ENCODE measurements at regions not wholly inside any gene's neighbourhood (a gene's known extent, or its start where the extent isn't known, plus 50 kb on each side); places are given as distances from the start of the nearest gene placed in this dataset.

DNA sequence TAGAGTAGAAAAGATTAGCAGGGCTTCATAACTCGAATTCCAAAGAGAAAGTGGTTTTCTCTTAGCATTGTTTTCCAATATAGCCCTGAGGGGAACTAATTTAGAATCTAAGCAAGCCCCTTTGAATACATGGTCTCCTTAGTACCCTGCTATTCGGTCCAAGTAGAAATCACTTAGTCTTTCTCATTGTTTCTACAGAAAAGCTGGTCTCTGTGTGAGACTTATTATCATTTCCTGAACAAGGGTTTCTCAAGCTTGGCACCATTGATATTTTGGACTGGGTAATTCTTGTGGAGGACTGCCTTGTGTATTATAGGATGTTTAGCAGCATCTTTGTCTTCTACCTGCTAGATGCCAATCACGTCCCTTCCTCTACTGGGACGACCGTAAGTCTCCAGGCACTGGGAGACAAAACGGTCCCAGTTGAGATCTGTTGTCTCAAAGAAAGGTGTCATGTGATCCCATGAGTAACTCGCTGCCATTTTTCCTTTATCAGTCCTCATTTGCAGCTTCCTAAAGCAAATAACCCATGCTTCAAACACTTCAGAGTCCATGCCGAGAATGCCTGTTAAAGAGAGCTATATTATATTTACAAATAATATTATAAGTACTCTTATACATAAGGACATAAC is 230.7 kb upstream of the SLCO3A1 start:
- TF ChIP-seq POLR2A (IDR thresholded peaks at IDR 0.05; ENCODE audit: low read depth, low read length) (no peak), MTA2 (IDR thresholded peaks at IDR 0.05; ENCODE audit: low read depth) (no peak), KDM1A (IDR thresholded peaks at IDR 0.05; ENCODE audit: borderline replicate concordance) (no peak), KAT2A (conservative IDR thresholded peaks at IDR 0.05; ENCODE audit: control insufficient read depth, low read depth, low read length) (no peak), CBX5 (IDR thresholded peaks at IDR 0.05; ENCODE audit: low read depth) (no peak), FOS (IDR thresholded peaks at IDR 0.05; ENCODE audit: borderline replicate concordance, extremely low read depth, insufficient read length) (no peak), NR2C1 (IDR thresholded peaks at IDR 0.05) (no peak), BRCA1 (IDR thresholded peaks at IDR 0.05; ENCODE audit: low read depth, low read length) (no peak)
- TF ChIP-seq, protein P1, sequence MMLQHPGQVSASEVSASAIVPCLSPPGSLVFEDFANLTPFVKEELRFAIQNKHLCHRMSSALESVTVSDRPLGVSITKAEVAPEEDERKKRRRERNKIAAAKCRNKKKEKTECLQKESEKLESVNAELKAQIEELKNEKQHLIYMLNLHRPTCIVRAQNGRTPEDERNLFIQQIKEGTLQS (IDR thresholded peaks at IDR 0.05; ENCODE audit: borderline replicate concordance, extremely low read depth, low read depth, low read length): no peak
